Gastrocnemius medialis (tissue), 4 donors: ENCODE measurements at regions not wholly inside any gene's neighbourhood (a gene's known extent, or its start where the extent isn't known, plus 50 kb on each side); places are given as distances from the start of the nearest gene placed in this dataset.

Experiments used
- POLR2A ChIP-seq, 2 donors: fragments of 450-650 bp; IDR thresholded peaks; one replicate each; pipeline ENCODE4 v1.6.1; 2017; ENCODE audit warnings: antibody characterized with exemption in 2 of 2, mild to moderate bottlenecking in 2 of 2, moderate library complexity in 2 of 2
- TF ChIP-seq, protein P1 (sequence below), 5 experiments: fragments of 450-650 bp in 3 of 5; fragments of 200-600 bp in 2 of 5; sonication (generic) in 2 of 5; IDR thresholded peaks in 4 of 5; conservative IDR thresholded peaks in 1 of 5; 1 replicate in 4 of 5; 2 replicates in 1 of 5; pipeline ENCODE4 v1.5.1; 2016 to 2019; ENCODE audit warnings: antibody characterized with exemption in 5 of 5, mild to moderate bottlenecking in 3 of 5, moderate library complexity in 3 of 5

DNA sequence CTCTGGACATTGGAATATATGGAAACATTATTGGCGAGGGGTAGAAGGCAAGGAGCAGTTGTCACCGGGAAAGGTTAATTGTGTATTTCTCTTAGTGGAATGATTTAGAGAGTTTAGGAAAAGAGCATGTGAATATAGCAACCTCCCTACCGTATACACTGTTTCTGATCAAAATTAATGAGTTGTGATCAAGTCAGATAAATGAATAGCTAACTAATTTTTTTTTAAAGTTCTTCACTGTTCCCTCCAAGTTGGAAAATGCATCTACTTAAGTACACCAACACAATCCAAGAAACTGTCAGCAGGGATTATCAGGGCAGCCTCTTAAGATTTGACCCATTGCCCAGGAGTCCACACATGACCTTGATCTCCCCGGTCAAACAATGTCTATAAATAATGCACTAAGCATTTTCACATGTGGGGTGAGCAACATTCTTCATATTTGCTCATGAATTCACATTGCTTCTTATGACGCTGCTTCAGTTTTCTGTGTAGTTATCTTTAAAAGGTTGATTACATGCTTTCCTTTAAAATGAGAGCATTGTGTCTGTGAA lies 680.8 kb upstream of the NRSN1 start:
- TF ChIP-seq, protein P1, sequence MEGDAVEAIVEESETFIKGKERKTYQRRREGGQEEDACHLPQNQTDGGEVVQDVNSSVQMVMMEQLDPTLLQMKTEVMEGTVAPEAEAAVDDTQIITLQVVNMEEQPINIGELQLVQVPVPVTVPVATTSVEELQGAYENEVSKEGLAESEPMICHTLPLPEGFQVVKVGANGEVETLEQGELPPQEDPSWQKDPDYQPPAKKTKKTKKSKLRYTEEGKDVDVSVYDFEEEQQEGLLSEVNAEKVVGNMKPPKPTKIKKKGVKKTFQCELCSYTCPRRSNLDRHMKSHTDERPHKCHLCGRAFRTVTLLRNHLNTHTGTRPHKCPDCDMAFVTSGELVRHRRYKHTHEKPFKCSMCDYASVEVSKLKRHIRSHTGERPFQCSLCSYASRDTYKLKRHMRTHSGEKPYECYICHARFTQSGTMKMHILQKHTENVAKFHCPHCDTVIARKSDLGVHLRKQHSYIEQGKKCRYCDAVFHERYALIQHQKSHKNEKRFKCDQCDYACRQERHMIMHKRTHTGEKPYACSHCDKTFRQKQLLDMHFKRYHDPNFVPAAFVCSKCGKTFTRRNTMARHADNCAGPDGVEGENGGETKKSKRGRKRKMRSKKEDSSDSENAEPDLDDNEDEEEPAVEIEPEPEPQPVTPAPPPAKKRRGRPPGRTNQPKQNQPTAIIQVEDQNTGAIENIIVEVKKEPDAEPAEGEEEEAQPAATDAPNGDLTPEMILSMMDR (IDR thresholded peaks at IDR 0.05 in 4 of 5, conservative IDR thresholded peaks at IDR 0.05 in 1 of 5) = no peak
- TF ChIP-seq POLR2A (IDR thresholded peaks at IDR 0.05) = no peak
